Breast epithelium (tissue), 4 donors: ENCODE measurements at regions not wholly inside any gene's neighbourhood (a gene's known extent, or its start where the extent isn't known, plus 50 kb on each side); places are given as distances from the start of the nearest gene placed in this dataset.

ENCODE experiments used
- DNase-seq, 2 donors: peaks; one replicate each; pipeline ENCODE4 v3.0.0-alpha.2; 2019; ENCODE audit warnings: low spot score in 2 of 2
- H3K27ac ChIP-seq, 2 donors: fragments of 200-600 bp; sonication (generic) in 1 of 2; one replicate each; pipeline ENCODE4 v1.5.1; 2016 to 2019; ENCODE audit warnings: mild to moderate bottlenecking in 1 of 2
- H3K27me3 ChIP-seq, 2 donors: fragments of 200-600 bp; sonication (generic) in 1 of 2; one replicate each; pipeline versions ENCODE4 v1.5.1 to v1.6.0; 2017 to 2019; ENCODE audit warnings: control low read depth in 1 of 2, mild to moderate bottlenecking in 1 of 2
- H3K36me3 ChIP-seq: fragments of 200-600 bp; one replicate; pipeline ENCODE4 v1.5.1; 2019
- H3K4me1 ChIP-seq, 2 donors: fragments of 200-600 bp; sonication (generic); one replicate each; pipeline ENCODE4 v1.5.1; 2016 to 2019; ENCODE audit warnings: control low read depth in 1 of 2
- H3K4me3 ChIP-seq, 3 donors: fragments of 200-600 bp; sonication (generic); 1 replicate in 2 of 3; 2 replicates in 1 of 3; pipeline ENCODE4 v1.5.1; 2016 to 2019; ENCODE audit warnings: mild to moderate bottlenecking in 3 of 3, moderate library complexity in 2 of 3
- H3K9me3 ChIP-seq, 2 donors: fragments of 200-600 bp; sonication (generic) in 1 of 2; one replicate each; pipeline ENCODE4 v1.5.1; 2016 to 2019; ENCODE audit warnings: control low read depth in 1 of 2
- POLR2A ChIP-seq: fragments of 450-650 bp; IDR thresholded peaks from one replicate; pipeline ENCODE4 v1.6.1; 2016; ENCODE audit warnings: antibody characterized with exemption, mild to moderate bottlenecking, moderate library complexity
- POLR2AphosphoS5 ChIP-seq, 3 donors: sonication (generic); formaldehyde crosslinking; IDR thresholded peaks; one replicate each; pipeline ENCODE4 v1.6.1; 2017; ENCODE audit warnings: antibody characterized with exemption in 3 of 3
- intact Hi-C: fragments of 100-400 bp; cut with DNase I; formaldehyde crosslinking; loops from one replicate; pipeline ENCODE4 v1.15.1; 2023; ENCODE audit warnings: low total_unique reads
- TF ChIP-seq, protein P1 (sequence below), 3 donors: fragments of 450-650 bp; IDR thresholded peaks; one replicate each; pipeline ENCODE4 v1.5.1; 2016 to 2017; ENCODE audit warnings: antibody characterized with exemption in 3 of 3, mild to moderate bottlenecking in 3 of 3, moderate library complexity in 3 of 3

DNA sequence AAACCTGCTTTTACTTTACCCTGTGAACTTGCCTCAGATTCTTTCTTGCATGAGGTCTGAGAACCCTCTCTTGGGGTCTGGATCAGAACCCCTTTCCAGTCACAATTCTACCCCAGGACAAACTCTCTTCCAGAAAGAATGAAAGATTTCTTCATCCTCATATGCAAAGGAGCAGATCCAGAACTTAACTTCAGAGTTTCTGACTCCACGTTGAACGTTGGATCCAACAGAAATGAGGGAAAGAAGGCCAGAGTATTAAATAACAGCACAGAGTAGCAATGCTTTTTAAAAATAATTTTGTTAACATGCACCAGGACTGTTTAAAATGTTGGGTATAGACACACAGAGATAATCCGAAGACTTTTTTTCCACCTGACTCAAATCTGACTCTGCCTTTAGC is 632.9 kb upstream of the AUTS2 start:
- Histone ChIP-seq H3K27ac (no peak overlapping the region), H3K9me3 (no peaks in the 10 kb centered on the region), H3K27me3 (no peaks in the 10 kb centered on the region), H3K4me1 (no peaks in the 10 kb centered on the region), H3K4me3 (no peak overlapping the region), H3K36me3 (no peaks in the 10 kb centered on the region)
- no peak for DNase-seq
- TF ChIP-seq POLR2A (no peak), POLR2AphosphoS5 (IDR thresholded peaks at IDR 0.05) (no peak)
- TF ChIP-seq, protein P1, sequence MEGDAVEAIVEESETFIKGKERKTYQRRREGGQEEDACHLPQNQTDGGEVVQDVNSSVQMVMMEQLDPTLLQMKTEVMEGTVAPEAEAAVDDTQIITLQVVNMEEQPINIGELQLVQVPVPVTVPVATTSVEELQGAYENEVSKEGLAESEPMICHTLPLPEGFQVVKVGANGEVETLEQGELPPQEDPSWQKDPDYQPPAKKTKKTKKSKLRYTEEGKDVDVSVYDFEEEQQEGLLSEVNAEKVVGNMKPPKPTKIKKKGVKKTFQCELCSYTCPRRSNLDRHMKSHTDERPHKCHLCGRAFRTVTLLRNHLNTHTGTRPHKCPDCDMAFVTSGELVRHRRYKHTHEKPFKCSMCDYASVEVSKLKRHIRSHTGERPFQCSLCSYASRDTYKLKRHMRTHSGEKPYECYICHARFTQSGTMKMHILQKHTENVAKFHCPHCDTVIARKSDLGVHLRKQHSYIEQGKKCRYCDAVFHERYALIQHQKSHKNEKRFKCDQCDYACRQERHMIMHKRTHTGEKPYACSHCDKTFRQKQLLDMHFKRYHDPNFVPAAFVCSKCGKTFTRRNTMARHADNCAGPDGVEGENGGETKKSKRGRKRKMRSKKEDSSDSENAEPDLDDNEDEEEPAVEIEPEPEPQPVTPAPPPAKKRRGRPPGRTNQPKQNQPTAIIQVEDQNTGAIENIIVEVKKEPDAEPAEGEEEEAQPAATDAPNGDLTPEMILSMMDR (IDR thresholded peaks at IDR 0.05): no peak
- intact Hi-C loops: no loop called here

DNA sequence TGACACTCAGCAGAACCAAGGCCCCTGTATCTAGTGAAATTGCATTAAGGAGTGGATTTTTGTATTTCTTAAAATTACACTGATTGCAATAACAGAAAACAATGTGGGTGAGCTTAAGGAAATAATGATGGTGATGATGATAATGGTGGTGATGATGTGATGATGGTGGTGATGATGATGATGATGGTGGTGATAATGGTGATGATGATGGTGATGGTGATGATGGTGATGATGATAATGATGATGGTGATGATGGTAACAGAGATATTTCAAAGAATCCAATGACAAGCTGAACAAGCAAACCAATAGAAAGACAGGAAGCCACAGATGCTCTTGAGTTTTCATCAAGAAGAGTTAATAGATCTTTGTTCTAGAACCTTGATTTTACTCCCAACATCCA is 630.7 kb upstream of the AUTS2 start:
- H3K9me3 ChIP-seq: no peaks in the 10 kb centered on the region
- no peak for DNase-seq
- no peaks in the 10 kb centered on the region for H3K36me3 ChIP-seq
- H3K4me3 ChIP-seq: no peak overlapping the region
- no peaks in the 10 kb centered on the region for H3K27me3 ChIP-seq
- intact Hi-C loops: no loop called here
- TF ChIP-seq POLR2AphosphoS5 (IDR thresholded peaks at IDR 0.05) (no peak), POLR2A (no peak)
- TF ChIP-seq, protein P1 (IDR thresholded peaks at IDR 0.05): no peak
- no peaks in the 10 kb centered on the region for H3K4me1 ChIP-seq
- H3K27ac ChIP-seq: no peak overlapping the region

DNA sequence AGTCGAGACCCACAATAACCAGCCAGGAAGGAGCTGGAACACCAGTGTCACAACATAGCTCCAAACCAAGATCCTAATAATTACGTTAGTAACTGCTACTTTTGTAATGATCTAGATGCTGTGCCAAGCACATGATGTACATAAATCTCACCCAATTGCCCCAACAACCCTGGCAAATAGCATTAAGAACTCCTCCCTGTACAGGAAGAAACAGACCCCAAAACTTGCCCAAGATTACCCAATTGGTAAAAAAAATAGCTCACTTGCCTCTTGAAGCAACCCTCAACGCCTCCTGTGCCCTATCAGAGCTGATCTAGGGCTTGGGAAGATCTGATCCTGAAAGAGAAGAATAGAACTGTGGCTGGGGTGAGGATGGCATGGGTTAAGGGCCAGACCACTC is 628.7 kb upstream of the AUTS2 start:
- DNase-seq: no peak
- Histone ChIP-seq H3K36me3 (no peaks in the 10 kb centered on the region), H3K4me1 (no peaks in the 10 kb centered on the region), H3K27me3 (no peaks in the 10 kb centered on the region), H3K27ac (no peak overlapping the region), H3K4me3 (no peak overlapping the region), H3K9me3 (no peaks in the 10 kb centered on the region)
- intact Hi-C loops: no loop called here
- no peak for TF ChIP-seq POLR2AphosphoS5 (IDR thresholded peaks at IDR 0.05)
- TF ChIP-seq POLR2A: no peak
- TF ChIP-seq, protein P1 (IDR thresholded peaks at IDR 0.05): no peak

DNA sequence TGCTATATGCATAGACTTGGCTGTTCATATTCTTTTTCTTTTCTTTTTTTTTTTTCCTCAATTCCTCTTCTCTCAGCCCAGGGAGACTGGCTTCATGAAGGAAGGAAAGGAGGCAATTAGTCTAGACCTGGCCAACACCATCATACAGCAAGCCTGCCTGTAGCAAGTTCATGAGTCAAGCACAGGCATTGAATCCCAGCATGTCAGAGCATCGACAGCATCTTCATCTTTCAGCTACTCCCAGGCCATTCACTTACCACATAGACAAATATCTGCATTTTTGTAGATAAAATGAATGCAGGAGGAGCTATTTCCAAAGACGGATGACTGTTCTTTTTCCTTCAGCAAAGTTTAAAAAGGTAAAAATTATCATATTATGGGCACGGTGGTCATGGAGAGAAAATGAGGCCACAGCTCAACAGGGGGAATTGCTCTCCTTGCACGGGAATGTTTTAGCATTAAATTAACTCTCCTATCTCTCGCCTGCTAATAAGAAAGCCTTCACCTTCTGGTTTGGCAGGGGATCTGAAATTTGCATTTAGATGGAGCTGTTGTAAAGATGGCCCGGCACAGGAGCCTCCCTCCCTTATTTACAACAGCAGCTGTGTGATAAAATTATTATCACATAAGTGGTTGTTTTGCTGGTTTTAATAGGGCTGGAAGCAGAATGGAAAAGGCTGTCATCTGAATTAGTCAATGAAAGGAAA is 626.5 kb upstream of the AUTS2 start:
- Histone ChIP-seq H3K27ac (no peak overlapping the region), H3K36me3 (no peaks in the 10 kb centered on the region), H3K9me3 (no peaks in the 10 kb centered on the region), H3K4me3 (no peak overlapping the region), H3K4me1 (no peaks in the 10 kb centered on the region), H3K27me3 (no peaks in the 10 kb centered on the region)
- no peak for DNase-seq
- intact Hi-C loops: no loop called here
- TF ChIP-seq, protein P1 (IDR thresholded peaks at IDR 0.05): no peak
- TF ChIP-seq POLR2A (no peak), POLR2AphosphoS5 (IDR thresholded peaks at IDR 0.05) (no peak)

DNA sequence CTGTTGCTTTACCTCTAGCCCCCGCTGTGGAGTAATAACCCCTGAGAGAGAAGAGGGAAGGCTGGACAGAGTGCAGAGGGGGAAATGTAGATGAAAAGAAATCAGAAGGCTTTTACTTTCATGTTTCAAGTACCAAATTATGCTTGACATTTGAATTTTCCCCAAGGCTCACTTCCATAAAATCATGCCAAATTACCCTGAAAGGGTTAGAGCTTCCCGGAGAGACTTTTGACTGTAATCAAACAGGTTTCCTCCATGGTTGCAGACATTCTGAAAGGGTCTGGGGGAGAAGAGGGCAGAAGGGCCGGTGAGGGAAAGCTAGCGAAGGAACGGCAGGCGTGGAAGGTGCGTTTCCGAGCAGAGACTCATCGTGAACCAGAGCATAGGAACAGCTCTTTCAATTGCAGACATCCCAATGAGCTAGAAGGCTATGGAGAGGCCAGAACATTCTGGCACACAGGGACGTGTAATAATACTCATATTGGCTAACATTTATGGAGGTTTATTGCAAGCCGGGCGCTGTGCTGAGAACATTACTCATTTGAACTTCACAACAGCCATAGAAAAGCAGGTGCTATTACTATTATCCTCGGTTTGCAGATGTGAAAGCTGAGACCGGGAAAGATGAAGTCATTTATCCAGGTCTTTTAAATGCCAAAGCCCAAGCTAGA is 620.8 kb upstream of the AUTS2 start:
- no peak overlapping the region for H3K27ac ChIP-seq
- intact Hi-C loops: no loop called here

More for the DNA sequence above, 620.8 kb upstream of the AUTS2 start:
- TF ChIP-seq POLR2A (no peak), POLR2AphosphoS5 (IDR thresholded peaks at IDR 0.05) (no peak)
- TF ChIP-seq, protein P1 (IDR thresholded peaks at IDR 0.05): no peak
- Histone ChIP-seq H3K9me3 (no peaks in the 10 kb centered on the region), H3K27me3 (no peaks in the 10 kb centered on the region), H3K4me1 (no peaks in the 10 kb centered on the region), H3K4me3 (no peak overlapping the region), H3K36me3 (no peaks in the 10 kb centered on the region)
- DNase-seq: no peak
